H9 (cell line): ENCODE measurements at regions not wholly inside any gene's neighbourhood (a gene's known extent, or its start where the extent isn't known, plus 50 kb on each side); places are given as distances from the start of the nearest gene placed in this dataset.
"Not testable (repeated sequence)": the region's sequence is repeated elsewhere in the genome, so short reads cannot be mapped to it uniquely, and the experiment has no call there.

Source experiments
- DNase-seq: peaks from one replicate; pipeline ENCODE4 v3.0.0-alpha.2; 2017
- H2AFZ ChIP-seq: one replicate; pipeline ENCODE4 v1.6.1; 2013; ENCODE audit warnings: mild to moderate bottlenecking, low read length, control low read depth, moderate library complexity
- H2AK5ac ChIP-seq: 2 replicates; pipeline ENCODE4 v1.6.1; 2013; ENCODE audit warnings: low read length, control low read depth, mixed read lengths; ENCODE audit not compliant: insufficient read length
- H2BK120ac ChIP-seq: one replicate; pipeline ENCODE4 v1.6.1; 2013; ENCODE audit warnings: low read depth, mild to moderate bottlenecking, low read length, control low read depth, inconsistent platforms; ENCODE audit not compliant: poor library complexity, severe bottlenecking
- H2BK12ac ChIP-seq: 2 replicates; pipeline ENCODE4 v1.6.1; 2013; ENCODE audit warnings: low read length, control low read depth, mixed read lengths, low read depth; ENCODE audit not compliant: insufficient read length
- H2BK15ac ChIP-seq: 2 replicates; pipeline ENCODE4 v1.6.1; 2013; ENCODE audit warnings: low read depth, low read length, control low read depth
- H2BK20ac ChIP-seq: one replicate; pipeline ENCODE4 v1.6.1; 2013; ENCODE audit warnings: low read depth, mild to moderate bottlenecking, low read length, control low read depth, inconsistent platforms; ENCODE audit not compliant: poor library complexity, severe bottlenecking
- H2BK5ac ChIP-seq: 2 replicates; pipeline ENCODE4 v1.6.1; 2013; ENCODE audit warnings: low read length, control low read depth, mixed read lengths; ENCODE audit not compliant: insufficient read length
- H3K14ac ChIP-seq: 2 replicates; pipeline ENCODE4 v1.6.1; 2013; ENCODE audit warnings: low read length, control low read depth; ENCODE audit not compliant: insufficient read depth
- H3K18ac ChIP-seq: 2 replicates; pipeline ENCODE4 v1.6.1; 2013; ENCODE audit warnings: low read depth, mild to moderate bottlenecking, mixed read lengths, low read length, control low read depth; ENCODE audit not compliant: insufficient read length
- H3K23ac ChIP-seq: 2 replicates; pipeline ENCODE4 v1.6.1; 2013; ENCODE audit warnings: low read length, control low read depth, mixed read lengths, low read depth; ENCODE audit not compliant: insufficient read length
- H3K23me2 ChIP-seq: 2 replicates; pipeline ENCODE4 v1.6.1; 2013; ENCODE audit warnings: low read depth, mild to moderate bottlenecking, mixed read lengths, low read length, control low read depth; ENCODE audit not compliant: insufficient read length, poor library complexity, severe bottlenecking
- H3K27ac ChIP-seq: 2 replicates; pipeline ENCODE4 v1.5.1; 2013; ENCODE audit warnings: low read length, control low read depth, mixed read lengths, low read depth; ENCODE audit not compliant: insufficient read length
- H3K27me3 ChIP-seq: 2 replicates; pipeline ENCODE4 v1.6.1; 2013; ENCODE audit warnings: low read length, control low read depth, inconsistent platforms; ENCODE audit not compliant: insufficient read depth
- H3K4ac ChIP-seq: 2 replicates; pipeline ENCODE4 v1.6.1; 2013; ENCODE audit warnings: low read depth, mild to moderate bottlenecking, control low read depth, inconsistent platforms, low read length, moderate library complexity
- H3K4me1 ChIP-seq: 2 replicates; pipeline ENCODE4 v1.6.1; 2013; ENCODE audit warnings: low read length, control low read depth, inconsistent platforms; ENCODE audit not compliant: insufficient read depth
- H3K4me2 ChIP-seq: 2 replicates; pipeline ENCODE4 v1.6.1; 2013; ENCODE audit warnings: low read length, control low read depth, mixed read lengths; ENCODE audit not compliant: insufficient read length, insufficient read depth
- H3K56ac ChIP-seq: 2 replicates; pipeline ENCODE4 v1.6.1; 2013; ENCODE audit warnings: low read depth, mild to moderate bottlenecking, mixed read lengths, low read length, control low read depth; ENCODE audit not compliant: insufficient read length
- H3K79me1 ChIP-seq: 2 replicates; pipeline ENCODE4 v1.6.1; 2013; ENCODE audit warnings: low read depth, mild to moderate bottlenecking, moderate library complexity, low read length, control low read depth, inconsistent platforms; ENCODE audit not compliant: insufficient read depth, poor library complexity, severe bottlenecking
- H3K79me2 ChIP-seq: 2 replicates; pipeline ENCODE4 v1.6.1; 2013; ENCODE audit warnings: low read length, control low read depth, inconsistent platforms; ENCODE audit not compliant: insufficient read depth
- H3K9ac ChIP-seq: 2 replicates; pipeline ENCODE4 v1.6.1; 2013; ENCODE audit warnings: low read length, control low read depth, mixed read lengths; ENCODE audit not compliant: insufficient read length; ENCODE audit errors: extremely low read depth
- H3K9me3 ChIP-seq: one replicate; pipeline ENCODE4 v1.6.1; 2013; ENCODE audit warnings: low read depth, low read length, inconsistent platforms; ENCODE audit not compliant: control insufficient read depth
- H3T11ph ChIP-seq: one replicate; pipeline ENCODE4 v1.6.1; 2013; ENCODE audit warnings: mild to moderate bottlenecking, low read length, control low read depth, inconsistent platforms
- H4K20me1 ChIP-seq: one replicate; pipeline ENCODE4 v1.6.1; 2013; ENCODE audit not compliant: control insufficient read depth, insufficient read length, insufficient read depth
- H4K5ac ChIP-seq: 2 replicates; pipeline ENCODE4 v1.6.1; 2013; ENCODE audit warnings: low read depth, mild to moderate bottlenecking, mixed read lengths, low read length, control low read depth; ENCODE audit not compliant: insufficient read length
- H4K8ac ChIP-seq: replicated peaks from 2 replicates; pipeline ENCODE4 v1.6.1; 2013; ENCODE audit warnings: low read length, control low read depth, mixed read lengths, low read depth; ENCODE audit not compliant: insufficient read length
- H4K91ac ChIP-seq: 2 replicates; pipeline ENCODE4 v1.6.1; 2013; ENCODE audit warnings: low read depth, mild to moderate bottlenecking, moderate library complexity, mixed read lengths, low read length, control low read depth; ENCODE audit not compliant: insufficient read length
- H3K27ac Mint-ChIP-seq, 3 experiments: 2 replicates in 2 of 3; 3 replicates in 1 of 3; pipeline ENCODE4 v1.8.0; 2020 to 2021; ENCODE audit warnings: mixed read lengths in 3 of 3, mild to moderate bottlenecking in 1 of 3, moderate library complexity in 1 of 3
- H3K27me3 Mint-ChIP-seq: 2 replicates; pipeline ENCODE4 v1.8.0; 2021; ENCODE audit warnings: low read depth, mild to moderate bottlenecking, moderate library complexity, mixed read lengths
- H3K36me3 Mint-ChIP-seq, 3 experiments: 2 replicates in 2 of 3; 3 replicates in 1 of 3; pipeline ENCODE4 v1.8.0; 2020 to 2021; ENCODE audit warnings: low read depth in 3 of 3, mixed read lengths in 3 of 3; ENCODE audit not compliant: insufficient read depth in 1 of 3
- H3K4me1 Mint-ChIP-seq, 2 experiments: 2 replicates each; pipeline ENCODE4 v1.8.0; 2020; ENCODE audit warnings: mixed read lengths in 2 of 2
- H3K4me3 Mint-ChIP-seq, 2 experiments: 2 replicates in 1 of 2; 3 replicates in 1 of 2; pipeline ENCODE4 v1.8.0; 2020 to 2021; ENCODE audit warnings: mild to moderate bottlenecking in 2 of 2, mixed read lengths in 2 of 2, moderate library complexity in 1 of 2
- H3K9me3 Mint-ChIP-seq, 2 experiments: 2 replicates in 1 of 2; 3 replicates in 1 of 2; pipeline ENCODE4 v1.8.0; 2020; ENCODE audit warnings: mild to moderate bottlenecking in 2 of 2, mixed read lengths in 2 of 2, moderate library complexity in 1 of 2

GRCh38 chr6:112976579-112976978 lies 629.4 kb downstream of the RFPL4B start:
- H3K18ac ChIP-seq, H3K27ac ChIP-seq, DNase-seq, H4K91ac ChIP-seq, H4K5ac ChIP-seq, H3K4me2 ChIP-seq, H3K9me3 ChIP-seq, H3K79me2 ChIP-seq, H3K14ac ChIP-seq, H2AFZ ChIP-seq, H3T11ph ChIP-seq, H2BK15ac ChIP-seq, H3K9ac ChIP-seq, H3K23me2 ChIP-seq, H3K27me3 Mint-ChIP-seq, H2BK20ac ChIP-seq, H2BK5ac ChIP-seq, H3K79me1 ChIP-seq, H2BK12ac ChIP-seq, H3K4me1 ChIP-seq, H3K27ac Mint-ChIP-seq, H2AK5ac ChIP-seq, H4K8ac ChIP-seq, H3K23ac ChIP-seq, H3K56ac ChIP-seq, H2BK120ac ChIP-seq, H3K27me3 ChIP-seq, H3K36me3 Mint-ChIP-seq, H3K4me3 Mint-ChIP-seq, H3K4me1 Mint-ChIP-seq, H3K4ac ChIP-seq, H4K20me1 ChIP-seq: not testable (repeated sequence)
- H3K9me3 Mint-ChIP-seq: peaks cover 9 to 19% of the 10 kb centered on the region in 2 experiments; a peak in 4 of 5 replicates
